Thyroid gland (tissue), 4 donors: ENCODE measurements at regions not wholly inside any gene's neighbourhood (a gene's known extent, or its start where the extent isn't known, plus 50 kb on each side); places are given as distances from the start of the nearest gene placed in this dataset.

ENCODE experiments used
- POLR2A ChIP-seq, 2 donors: fragments of 450-650 bp; IDR thresholded peaks; one replicate each; pipeline ENCODE4 v1.6.1; 2017; ENCODE audit warnings: antibody characterized with exemption in 2 of 2, mild to moderate bottlenecking in 2 of 2, moderate library complexity in 1 of 2
- TF ChIP-seq, protein P1 (sequence below), 6 experiments: fragments of 200-600 bp in 3 of 6; fragments of 450-650 bp in 3 of 6; sonication (generic) in 3 of 6; IDR thresholded peaks; one replicate each; pipeline ENCODE4 v1.5.1; 2016 to 2019; ENCODE audit warnings: antibody characterized with exemption in 6 of 6, mild to moderate bottlenecking in 2 of 6, inconsistent platforms in 1 of 6, moderate library complexity in 1 of 6

DNA sequence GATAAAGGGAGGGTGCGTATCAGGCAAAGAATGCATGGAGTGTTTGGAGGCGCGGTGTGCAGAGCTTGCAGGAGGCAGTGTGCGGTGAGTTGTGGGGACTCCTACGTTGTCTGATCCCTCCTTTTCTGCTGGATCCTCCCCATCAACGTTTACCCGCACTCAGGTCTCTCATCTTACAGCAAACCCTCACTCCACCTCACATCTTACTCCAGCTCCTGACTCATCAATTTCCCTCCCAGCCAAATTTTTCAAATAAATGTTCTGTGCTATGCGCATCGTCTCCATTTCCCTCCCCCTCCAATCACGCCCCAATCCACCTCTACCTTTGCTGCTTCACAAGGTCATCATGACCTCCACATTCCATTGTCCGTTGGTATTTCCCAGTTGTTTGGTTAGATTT, 138.9 kb upstream of the KLF4 start:
- TF ChIP-seq, protein P1, sequence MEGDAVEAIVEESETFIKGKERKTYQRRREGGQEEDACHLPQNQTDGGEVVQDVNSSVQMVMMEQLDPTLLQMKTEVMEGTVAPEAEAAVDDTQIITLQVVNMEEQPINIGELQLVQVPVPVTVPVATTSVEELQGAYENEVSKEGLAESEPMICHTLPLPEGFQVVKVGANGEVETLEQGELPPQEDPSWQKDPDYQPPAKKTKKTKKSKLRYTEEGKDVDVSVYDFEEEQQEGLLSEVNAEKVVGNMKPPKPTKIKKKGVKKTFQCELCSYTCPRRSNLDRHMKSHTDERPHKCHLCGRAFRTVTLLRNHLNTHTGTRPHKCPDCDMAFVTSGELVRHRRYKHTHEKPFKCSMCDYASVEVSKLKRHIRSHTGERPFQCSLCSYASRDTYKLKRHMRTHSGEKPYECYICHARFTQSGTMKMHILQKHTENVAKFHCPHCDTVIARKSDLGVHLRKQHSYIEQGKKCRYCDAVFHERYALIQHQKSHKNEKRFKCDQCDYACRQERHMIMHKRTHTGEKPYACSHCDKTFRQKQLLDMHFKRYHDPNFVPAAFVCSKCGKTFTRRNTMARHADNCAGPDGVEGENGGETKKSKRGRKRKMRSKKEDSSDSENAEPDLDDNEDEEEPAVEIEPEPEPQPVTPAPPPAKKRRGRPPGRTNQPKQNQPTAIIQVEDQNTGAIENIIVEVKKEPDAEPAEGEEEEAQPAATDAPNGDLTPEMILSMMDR (IDR thresholded peaks at IDR 0.05): no peak
- no peak for TF ChIP-seq POLR2A (IDR thresholded peaks at IDR 0.05)
